ENCODE measurements at regions not wholly inside any gene's neighbourhood (a gene's known extent, or its start where the extent isn't known, plus 50 kb on each side); places are given as distances from the start of the nearest gene placed in this dataset.

- Histone ChIP-seq H2BK120ac (replicated peaks; ENCODE audit: low read depth, low read length) (no peak overlapping the region), H3K27ac (ENCODE audit: low read depth, low read length) (no peak overlapping the region), H3K9ac (replicated peaks in 1 of 4; ENCODE audit: extremely low read depth in 1 of 4, low read depth in 3 of 4, low read length in 3 of 4) (no peak overlapping the region), H2BK5ac (ENCODE audit: low read depth, low read length) (no peak overlapping the region), H3K56ac (replicated peaks; ENCODE audit: insufficient read length, low read depth, low read length) (no peak overlapping the region), H3K36me3 (ENCODE audit: control insufficient read depth in 2 of 4, insufficient read depth in 4 of 4, low read length in 3 of 4) (no peaks in the 10 kb centered on the region), H3K23ac (ENCODE audit: insufficient read length) (no peak overlapping the region), H3K4me2 (ENCODE audit: insufficient read depth in 1 of 2, low read depth in 2 of 2, low read length in 2 of 2) (no peak overlapping the region), H4K91ac (replicated peaks; ENCODE audit: insufficient read length, low read length) (no peak overlapping the region), H3K4me1 (replicated peaks in 1 of 4; ENCODE audit: control insufficient read depth in 3 of 4, insufficient read depth in 4 of 4, low read length in 3 of 4) (peaks cover 0 to 7% (median 4%) of the 10 kb centered on the region in 4 experiments; a peak in 3 of 7 replicates), H2AK5ac (ENCODE audit: low read depth, low read length) (no peak overlapping the region), H3K9me3 (ENCODE audit: insufficient read depth in 2 of 2, low read depth in 1 of 2, low read length in 1 of 2) (no peaks in the 10 kb centered on the region), H3K14ac (ENCODE audit: insufficient read length) (no peak overlapping the region), H2BK15ac (ENCODE audit: low read length) (0 out of 2 replicates have a peak overlapping the region, but pooled peaks have one; percentile 46), H3K18ac (ENCODE audit: extremely low read depth, low read length) (no peak overlapping the region), H3K4me3 (ENCODE audit: extremely low read depth in 1 of 4, insufficient read depth in 2 of 4, low read depth in 3 of 4, low read length in 4 of 4) (no peak overlapping the region), H3K79me1 (ENCODE audit: low read depth, low read length) (no peaks in the 10 kb centered on the region), H4K5ac (ENCODE audit: insufficient read length, low read depth, low read length) (no peak overlapping the region), H4K8ac (ENCODE audit: extremely low read depth, insufficient read depth, low read length) (no peak overlapping the region), H2AFZ (ENCODE audit: low read length) (no peak overlapping the region), H3K4ac (replicated peaks; ENCODE audit: insufficient read length, low read depth, low read length) (no peak overlapping the region), H4K20me1 (replicated peaks in 1 of 2; ENCODE audit: control insufficient read depth in 1 of 2, insufficient read depth in 2 of 2, low read length in 2 of 2) (no peaks in the 10 kb centered on the region), H3K27me3 (replicated peaks in 1 of 4; ENCODE audit: control insufficient read depth in 3 of 4, extremely low read depth in 1 of 4, insufficient read depth in 3 of 4, low read length in 3 of 4) (peaks cover 0 to 2% (median 0%) of the 10 kb centered on the region in 4 experiments; a peak in 3 of 7 replicates), H3K23me2 (ENCODE audit: low read depth, low read length) (no peaks in the 10 kb centered on the region), H3K79me2 (ENCODE audit: control insufficient read depth in 1 of 2, insufficient read depth in 2 of 2, low read length in 2 of 2) (no peaks in the 10 kb centered on the region), H2BK20ac (ENCODE audit: low read length) (no peak overlapping the region), H2BK12ac (ENCODE audit: low read depth, low read length) (no peak overlapping the region)
- 88% methylated on average over 7 of the region's 7 CpGs; no CpG with 5 or more reads in 1 of the 2 experiments for WGBS, 2 experiments (ENCODE audit: extremely low coverage in 1 of 2, insufficient coverage in 1 of 2, insufficient read length in 1 of 2, insufficient replicate concordance in 2 of 2, low coverage in 1 of 2, low lambda C conversion rate in 2 of 2, missing lambda C conversion rate in 1 of 2)
- no peak for DNase-seq (ENCODE audit: low read depth in 1 of 2, low spot score in 2 of 2)
- FAIRE-seq: no peak
- POLR2A ChIA-PET (ENCODE audit: partially characterized antibody): interaction anchor here (0.6 to 1.1 kb wide), 2 partner anchors 89 to 148 kb away, joined by 3 to 4 read pairs; no protein-coding TSS in a partner anchor
- CTCF ChIA-PET (ENCODE audit: partially characterized antibody): interaction anchor here (0.7 to 5.5 kb wide), 18 partner anchors 10 to 288 kb away, joined by 3 to 46 read pairs (median 4); no protein-coding TSS in a partner anchor
- TF ChIP-seq SIRT6 (IDR thresholded peaks at IDR 0.05; ENCODE audit: low read length) (no peak), KDM1A (IDR thresholded peaks at IDR 0.05; ENCODE audit: borderline replicate concordance, low read length) (0 out of 2 replicates have a peak, but pooled peaks have one; percentile 10)
These were observed 104.9 kb upstream of the MYL2 start for GRCh38 chr12:111025301-111025700.
